Neural progenitor cell (in vitro differentiated cells): ENCODE measurements at regions not wholly inside any gene's neighbourhood (a gene's known extent, or its start where the extent isn't known, plus 50 kb on each side); places are given as distances from the start of the nearest gene placed in this dataset.

Experiments
- DNase-seq: peaks from one replicate; pipeline ENCODE4 v3.0.0-alpha.2; 2016; ENCODE audit warnings: low spot score
- H2AFZ ChIP-seq: fragments of 200-600 bp; sonication (generic); replicated peaks from 2 replicates; pipeline ENCODE4 v1.6.1; 2016; ENCODE audit warnings: antibody characterized with exemption
- H3F3A ChIP-seq: fragments of 200-600 bp; sonication (generic); 2 replicates; pipeline ENCODE4 v1.6.1; 2016; ENCODE audit warnings: antibody characterized with exemption, low read depth
- H3K27ac ChIP-seq: fragments of 200-600 bp; sonication (generic); 2 replicates; pipeline ENCODE4 v1.5.1; 2016; ENCODE audit warnings: mild to moderate bottlenecking
- H3K27me3 ChIP-seq: fragments of 200-600 bp; sonication (generic); 2 replicates; pipeline ENCODE4 v1.6.1; 2016; ENCODE audit warnings: mild to moderate bottlenecking, moderate library complexity
- H3K36me3 ChIP-seq: fragments of 200-600 bp; sonication (generic); 2 replicates; pipeline ENCODE4 v1.5.1; 2016
- H3K4me1 ChIP-seq: fragments of 200-600 bp; sonication (generic); 2 replicates; pipeline ENCODE4 v1.6.1; 2016; ENCODE audit warnings: mixed run types
- H3K4me2 ChIP-seq: fragments of 200-600 bp; sonication (generic); 2 replicates; pipeline ENCODE4 v1.6.1; 2016
- H3K4me3 ChIP-seq: fragments of 200-600 bp; sonication (generic); 2 replicates; pipeline ENCODE4 v1.5.1; 2016
- H3K79me2 ChIP-seq: fragments of 200-600 bp; sonication (generic); 2 replicates; pipeline ENCODE4 v1.6.1; 2016; ENCODE audit warnings: low read depth
- H3K9ac ChIP-seq: fragments of 200-600 bp; sonication (generic); 2 replicates; pipeline ENCODE4 v1.6.1; 2016
- H3K9me3 ChIP-seq: fragments of 200-600 bp; sonication (generic); 2 replicates; pipeline ENCODE4 v1.5.1; 2016; ENCODE audit warnings: low read depth
- H4K20me1 ChIP-seq: fragments of 200-600 bp; sonication (generic); 2 replicates; pipeline ENCODE4 v1.6.1; 2016; ENCODE audit warnings: low read depth
- H3K27ac Mint-ChIP-seq: 3 replicates; pipeline ENCODE4 v1.8.0; 2021; ENCODE audit warnings: mixed read lengths
- H3K27me3 Mint-ChIP-seq: 2 replicates; pipeline ENCODE4 v1.8.0; 2022; ENCODE audit warnings: low read depth, mild to moderate bottlenecking, inconsistent platforms, moderate library complexity, mixed read lengths; ENCODE audit not compliant: insufficient read depth
- H3K36me3 Mint-ChIP-seq: 3 replicates; pipeline ENCODE4 v1.8.0; 2021; ENCODE audit warnings: mixed read lengths
- H3K4me1 Mint-ChIP-seq: 3 replicates; pipeline ENCODE4 v1.8.0; 2021; ENCODE audit warnings: mixed read lengths
- H3K4me3 Mint-ChIP-seq: 3 replicates; pipeline ENCODE4 v1.8.0; 2021; ENCODE audit warnings: mild to moderate bottlenecking, moderate library complexity, mixed read lengths
- H3K9me3 Mint-ChIP-seq: 3 replicates; pipeline ENCODE4 v1.8.0; 2020; ENCODE audit warnings: mixed read lengths
- CTCF ChIP-seq: fragments of 200-600 bp; sonication (generic); IDR thresholded peaks from 2 replicates; pipeline ENCODE4 v1.5.1; 2017; ENCODE audit warnings: antibody characterized with exemption, mild to moderate bottlenecking
- EZH2 ChIP-seq: fragments of 200-600 bp; sonication (generic); IDR thresholded peaks from 2 replicates; pipeline ENCODE4 v1.6.1; 2017; ENCODE audit warnings: antibody characterized with exemption, mild to moderate bottlenecking, moderate library complexity
- EZH2phosphoT487 ChIP-seq: fragments of 200-600 bp; sonication (generic); IDR thresholded peaks from 2 replicates; pipeline ENCODE4 v1.6.1; 2017; ENCODE audit warnings: antibody characterized with exemption

- Histone ChIP-seq H3K27me3 (no peaks in the 10 kb centered on the region), H2AFZ (no peak overlapping the region), H3K4me2 (no peak overlapping the region), H3K4me3 (no peak overlapping the region), H3K4me1 (no peaks in the 10 kb centered on the region), H3K27ac (no peak overlapping the region), H3K9ac (no peak overlapping the region), H4K20me1 (no peaks in the 10 kb centered on the region), H3F3A (no peaks in the 10 kb centered on the region), H3K79me2 (no peaks in the 10 kb centered on the region), H3K9me3 (no peaks in the 10 kb centered on the region), H3K36me3 (no peaks in the 10 kb centered on the region)
- H3K9me3 Mint-ChIP-seq = peaks cover 6% of the 10 kb centered on the region
- H3K36me3 Mint-ChIP-seq = no peaks in the 10 kb centered on the region
- DNase-seq = no peak
- no peaks in the 10 kb centered on the region for H3K4me1 Mint-ChIP-seq
- H3K4me3 Mint-ChIP-seq = no peak overlapping the region
- no peak overlapping the region for H3K27ac Mint-ChIP-seq
- H3K27me3 Mint-ChIP-seq = peaks cover 2% of the 10 kb centered on the region
- TF ChIP-seq EZH2phosphoT487 (no peak), CTCF (no peak), EZH2 (no peak)
Measured at GRCh38 chrX:150162141-150162540, 201.0 kb upstream of the MAMLD1 start.

GRCh38 chrX:150163221-150163930 lies 199.7 kb upstream of the MAMLD1 start:
- H2AFZ ChIP-seq = no peak overlapping the region
- H3K27ac Mint-ChIP-seq = no peak overlapping the region
- no peak overlapping the region for H3K4me2 ChIP-seq
- no peak overlapping the region for H3K4me3 Mint-ChIP-seq
- peaks cover 2% of the 10 kb centered on the region for H3K27me3 Mint-ChIP-seq
- no peaks in the 10 kb centered on the region for H3K4me1 Mint-ChIP-seq
- no peak overlapping the region for H3K9ac ChIP-seq
- peaks cover 4% of the 10 kb centered on the region for H3K9me3 Mint-ChIP-seq
- H3K36me3 ChIP-seq = no peaks in the 10 kb centered on the region
- H3K4me3 ChIP-seq = no peak overlapping the region
- no peak for DNase-seq
- no peaks in the 10 kb centered on the region for H4K20me1 ChIP-seq
- H3K79me2 ChIP-seq = no peaks in the 10 kb centered on the region
- H3K27ac ChIP-seq = no peak overlapping the region
- no peaks in the 10 kb centered on the region for H3K27me3 ChIP-seq
- TF ChIP-seq CTCF = no peak
- TF ChIP-seq EZH2phosphoT487 = no peak
- H3K9me3 ChIP-seq = no peaks in the 10 kb centered on the region
- H3K36me3 Mint-ChIP-seq = no peaks in the 10 kb centered on the region
- H3F3A ChIP-seq = no peaks in the 10 kb centered on the region
- H3K4me1 ChIP-seq = no peaks in the 10 kb centered on the region

GRCh38 chrX:150163956-150164726 lies 199.0 kb upstream of the MAMLD1 start:
- Histone ChIP-seq H3K9ac (no peak overlapping the region), H3K4me3 (no peak overlapping the region), H3K4me2 (no peak overlapping the region), H3K79me2 (no peaks in the 10 kb centered on the region), H4K20me1 (no peaks in the 10 kb centered on the region), H3K27ac (no peak overlapping the region), H3K27me3 (no peaks in the 10 kb centered on the region), H2AFZ (no peak overlapping the region), H3F3A (no peaks in the 10 kb centered on the region), H3K4me1 (no peaks in the 10 kb centered on the region), H3K9me3 (no peaks in the 10 kb centered on the region), H3K36me3 (no peaks in the 10 kb centered on the region)
- Mint-ChIP-seq H3K4me1 (no peaks in the 10 kb centered on the region), H3K9me3 (peaks cover 4% of the 10 kb centered on the region), H3K27ac (no peak overlapping the region), H3K27me3 (peaks cover 2% of the 10 kb centered on the region), H3K4me3 (no peak overlapping the region), H3K36me3 (no peaks in the 10 kb centered on the region)
- DNase-seq = no peak
- TF ChIP-seq EZH2phosphoT487 (no peak), EZH2 (no peak), CTCF (no peak)
